ENCODE measurements at regions not wholly inside any gene's neighbourhood (a gene's known extent, or its start where the extent isn't known, plus 50 kb on each side); places are given as distances from the start of the nearest gene placed in this dataset.

DNA sequence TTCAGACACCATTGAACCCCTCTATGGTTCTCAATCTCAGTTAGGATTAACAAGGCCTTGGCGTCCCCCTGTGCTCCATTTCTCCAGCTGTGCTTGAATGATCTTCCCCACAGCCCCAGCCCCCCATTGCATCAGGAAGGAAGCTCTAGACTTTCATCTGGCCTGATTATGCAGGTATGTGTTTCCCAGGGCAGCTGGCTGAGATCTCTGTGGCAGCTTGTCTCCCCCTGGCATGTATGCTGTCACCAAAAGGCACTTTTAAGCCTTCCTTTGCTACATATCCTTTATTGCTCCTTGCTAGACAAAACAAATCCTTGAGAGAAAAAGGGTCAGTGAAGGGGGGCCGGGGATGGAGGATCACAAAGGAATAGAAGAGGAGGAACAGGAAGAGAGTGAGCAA is 1056.0 kb upstream of the SLIT2 start:
- no peak for TF ChIP-seq POLR2A (IDR thresholded peaks at IDR 0.05; ENCODE audit: low read depth, low read length)
- TF ChIP-seq, protein P1, sequence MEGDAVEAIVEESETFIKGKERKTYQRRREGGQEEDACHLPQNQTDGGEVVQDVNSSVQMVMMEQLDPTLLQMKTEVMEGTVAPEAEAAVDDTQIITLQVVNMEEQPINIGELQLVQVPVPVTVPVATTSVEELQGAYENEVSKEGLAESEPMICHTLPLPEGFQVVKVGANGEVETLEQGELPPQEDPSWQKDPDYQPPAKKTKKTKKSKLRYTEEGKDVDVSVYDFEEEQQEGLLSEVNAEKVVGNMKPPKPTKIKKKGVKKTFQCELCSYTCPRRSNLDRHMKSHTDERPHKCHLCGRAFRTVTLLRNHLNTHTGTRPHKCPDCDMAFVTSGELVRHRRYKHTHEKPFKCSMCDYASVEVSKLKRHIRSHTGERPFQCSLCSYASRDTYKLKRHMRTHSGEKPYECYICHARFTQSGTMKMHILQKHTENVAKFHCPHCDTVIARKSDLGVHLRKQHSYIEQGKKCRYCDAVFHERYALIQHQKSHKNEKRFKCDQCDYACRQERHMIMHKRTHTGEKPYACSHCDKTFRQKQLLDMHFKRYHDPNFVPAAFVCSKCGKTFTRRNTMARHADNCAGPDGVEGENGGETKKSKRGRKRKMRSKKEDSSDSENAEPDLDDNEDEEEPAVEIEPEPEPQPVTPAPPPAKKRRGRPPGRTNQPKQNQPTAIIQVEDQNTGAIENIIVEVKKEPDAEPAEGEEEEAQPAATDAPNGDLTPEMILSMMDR (IDR thresholded peaks at IDR 0.05; ENCODE audit: extremely low read depth in 1 of 2, insufficient read depth in 1 of 2, low read depth in 1 of 2, low read length in 2 of 2): no peak
- TF ChIP-seq EZH2 (IDR thresholded peaks at IDR 0.05; ENCODE audit: borderline replicate concordance, low read depth, low read length, severe bottlenecking): no peak
- no peak for TF ChIP-seq MYC (IDR thresholded peaks at IDR 0.05; ENCODE audit: low read depth, low read length)
- TF ChIP-seq FOS (IDR thresholded peaks at IDR 0.05; ENCODE audit: borderline replicate concordance, insufficient read depth, low read length): no peak
- TF ChIP-seq POLR2AphosphoS5 (IDR thresholded peaks at IDR 0.05; ENCODE audit: insufficient read depth, low read depth, low read length): no peak

Measured in endothelial cell of umbilical vein (primary cell).